ENCODE measurements at regions not wholly inside any gene's neighbourhood (a gene's known extent, or its start where the extent isn't known, plus 50 kb on each side); places are given as distances from the start of the nearest gene placed in this dataset.

GRCh38 chr21:38196036-38196435, 60.8 kb upstream of the KCNJ15 start:
- no peak for DNase-seq (ENCODE audit: low read depth in 2 of 2)

DNA sequence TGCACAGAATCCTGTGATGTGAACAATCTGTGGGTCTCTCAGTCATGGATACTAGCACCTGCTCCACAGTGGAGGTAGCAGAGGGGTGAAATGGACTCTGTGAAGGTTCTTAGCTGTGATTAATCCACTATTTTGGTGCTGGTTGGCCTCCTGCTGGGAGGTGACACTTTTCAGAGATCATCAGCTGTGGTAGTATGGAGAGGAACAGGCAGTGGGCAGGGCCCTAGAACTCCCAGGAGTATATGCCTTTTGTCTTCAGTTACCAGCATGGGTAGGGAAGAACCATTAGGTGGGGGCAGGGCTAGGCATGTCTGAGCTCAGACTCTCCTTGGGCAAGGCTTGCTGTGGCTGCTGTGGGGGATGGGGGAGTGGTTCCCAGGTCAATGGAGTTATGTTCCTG, 54.0 kb upstream of the KCNJ15 start:
- no peak for DNase-seq (ENCODE audit: low read depth in 2 of 2)

- no peak for DNase-seq (ENCODE audit: low read depth in 2 of 2)
Observed at GRCh38 chr21:38203229-38203628, 53.6 kb upstream of the KCNJ15 start.

DNA sequence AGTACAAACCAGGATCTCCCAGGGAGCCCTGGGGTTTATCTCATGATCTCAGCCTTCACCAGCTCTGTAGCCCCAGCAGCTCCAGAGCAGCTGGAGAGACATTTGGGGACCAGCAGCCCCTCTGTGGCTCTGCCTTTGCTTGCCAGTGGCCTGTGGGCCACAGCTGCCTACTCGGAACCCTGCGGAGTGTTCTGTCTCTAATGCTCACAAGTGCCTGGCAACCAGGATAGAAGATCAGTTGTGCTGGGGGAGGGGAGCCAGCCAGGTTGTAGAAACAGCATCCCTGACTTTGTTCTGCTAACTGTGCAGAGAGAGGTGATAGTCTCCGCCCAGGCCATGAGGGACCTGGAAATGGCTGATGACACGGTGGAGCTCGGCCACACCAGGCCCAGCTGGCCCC, 50.9 kb upstream of the KCNJ15 start:
- no peak for DNase-seq (ENCODE audit: low read depth in 2 of 2)

DNA sequence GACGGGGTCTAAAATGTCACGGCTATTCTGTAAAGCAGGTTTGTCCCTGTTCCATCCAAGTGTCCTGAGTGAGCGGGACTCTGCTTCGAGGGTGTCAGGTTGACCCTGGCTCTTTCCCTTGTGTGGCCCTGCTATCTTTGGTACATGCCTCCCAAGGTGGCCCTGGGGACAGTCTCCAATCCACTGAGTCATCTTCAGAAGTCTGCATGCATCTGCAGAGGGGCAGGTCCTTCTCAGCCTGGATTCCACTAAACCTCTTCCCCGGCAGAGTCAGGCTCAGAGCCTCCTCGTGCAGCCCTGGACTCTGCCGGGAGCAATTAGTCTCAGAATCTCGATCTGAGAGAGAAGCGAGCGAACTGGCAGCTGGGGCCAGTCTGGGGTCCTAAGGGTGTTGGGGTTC, 50.1 kb upstream of the KCNJ15 start:
- no peak for DNase-seq (ENCODE audit: low read depth in 2 of 2)

Measured in fibroblast of skin of left quadriceps (primary cell).